ENCODE measurements at regions not wholly inside any gene's neighbourhood (a gene's known extent, or its start where the extent isn't known, plus 50 kb on each side); places are given as distances from the start of the nearest gene placed in this dataset.
"Not testable (repeated sequence)": the region's sequence is repeated elsewhere in the genome, so short reads cannot be mapped to it uniquely, and the experiment has no call there.

DNA sequence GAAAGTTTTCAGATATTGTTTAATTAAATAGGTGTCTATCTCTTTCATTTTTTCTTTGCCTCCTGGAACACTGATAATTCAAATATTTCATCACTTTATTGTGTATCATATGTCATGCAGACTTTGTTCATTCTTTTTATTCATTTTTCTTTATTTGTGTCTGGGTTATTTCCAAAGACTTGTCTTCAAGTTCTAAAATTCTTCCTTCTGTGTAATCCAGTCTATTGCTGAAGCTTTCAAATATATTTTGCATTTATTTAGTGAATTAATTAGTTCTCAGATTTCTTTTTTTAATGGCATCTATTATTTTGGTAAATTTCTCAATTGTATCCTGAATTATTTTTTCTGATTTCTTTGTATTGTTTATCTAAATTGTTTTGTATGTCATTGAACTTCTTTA lies 70.1 kb downstream of the ZNF330 start:
- no peak for DNase-seq

DNA sequence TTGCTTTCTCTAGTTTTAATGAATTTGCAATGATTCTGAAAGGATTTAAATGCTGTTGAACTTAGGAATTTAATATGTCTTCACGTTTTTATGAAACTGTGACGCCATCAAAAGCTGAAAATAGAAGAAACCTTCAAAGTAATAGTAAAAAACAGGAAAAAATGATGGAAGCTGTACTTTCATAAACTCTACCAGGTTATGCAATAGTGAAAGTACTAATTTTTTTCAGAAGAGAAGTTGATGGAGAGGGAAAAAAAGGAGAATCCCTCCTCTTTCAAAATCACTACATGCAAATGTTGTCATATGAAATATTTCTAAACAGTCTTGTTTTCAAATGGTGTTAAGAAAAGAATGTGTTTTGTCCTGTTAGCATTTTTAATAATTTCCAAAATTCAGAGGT lies 73.6 kb downstream of the ZNF330 start:
- DNase-seq, result no peak

DNA sequence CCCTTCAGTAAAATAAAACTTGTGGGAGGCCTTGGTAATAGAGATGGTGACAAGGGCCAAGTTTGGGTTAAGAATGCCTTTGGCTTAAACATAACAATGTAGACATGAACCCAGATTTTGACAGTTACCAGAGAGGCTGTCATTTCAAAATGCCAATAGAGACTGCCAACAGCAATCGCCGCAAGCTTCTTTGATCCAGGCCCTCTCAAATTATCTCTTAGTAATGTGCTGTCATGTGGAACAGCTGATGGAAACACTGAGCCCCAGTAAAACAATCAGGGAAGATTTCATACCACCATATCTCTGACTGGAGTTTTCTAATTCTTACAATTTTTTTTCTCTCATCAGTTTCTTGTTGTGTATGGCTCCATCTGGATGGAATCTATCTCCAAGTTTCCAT lies 80.5 kb downstream of the ZNF330 start:
- DNase-seq, result no peak

DNA sequence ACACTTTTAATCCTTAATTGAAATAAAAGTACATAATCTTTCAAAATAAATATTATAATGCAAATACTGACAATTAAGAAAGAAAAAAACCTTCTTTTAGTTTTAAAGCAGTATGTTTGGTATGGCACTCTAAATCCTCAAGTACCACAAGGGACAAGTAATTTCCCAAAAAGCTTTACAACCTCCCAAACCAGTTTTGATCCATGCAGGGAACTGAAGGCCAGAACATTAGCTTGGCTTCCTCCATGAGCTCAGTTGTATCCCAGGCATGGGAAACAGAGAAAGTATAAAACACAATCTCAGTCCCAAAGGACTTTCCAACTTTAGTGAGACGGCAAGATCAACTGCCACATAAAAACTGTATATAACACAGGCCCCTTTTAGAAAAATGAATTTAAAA lies 82.2 kb downstream of the ZNF330 start:
- no peak for DNase-seq

DNA sequence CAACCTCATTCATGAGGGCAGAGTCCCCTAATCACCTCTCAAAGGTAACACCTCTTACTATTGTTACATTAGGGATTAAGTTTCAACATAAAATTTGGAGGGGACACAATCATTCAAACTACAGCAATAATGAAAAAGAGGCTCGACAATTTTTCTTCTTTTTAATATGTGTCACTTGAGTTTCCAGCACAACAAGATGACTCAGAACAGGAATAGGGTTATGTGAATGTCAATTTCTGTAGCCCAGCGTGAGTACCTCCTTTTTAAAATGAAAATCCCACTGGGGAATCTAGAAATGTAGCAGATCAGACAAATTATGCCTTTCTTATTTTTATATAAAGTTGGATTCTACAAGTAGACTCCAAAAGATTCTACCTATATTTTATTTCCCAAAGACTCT lies 83.7 kb downstream of the ZNF330 start:
- no peak for DNase-seq

DNA sequence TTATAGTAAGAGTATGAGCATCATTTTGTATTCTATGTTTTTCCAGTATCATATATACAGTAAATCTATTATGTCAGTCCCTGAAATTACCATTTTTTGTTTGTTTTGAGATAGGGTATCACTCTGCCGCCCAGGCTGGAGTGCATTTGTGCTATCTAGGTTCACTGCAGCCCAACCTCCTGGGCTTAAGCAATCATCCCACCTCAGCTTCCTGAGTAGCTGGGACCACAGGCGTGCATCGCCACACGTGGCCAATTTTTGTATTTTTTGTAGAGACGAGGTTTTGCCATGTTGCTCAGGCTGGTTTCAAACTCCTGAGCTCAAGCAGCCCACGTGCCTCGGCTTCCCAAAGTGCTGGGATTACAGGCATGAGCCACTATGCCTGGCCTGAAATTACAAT lies 85.6 kb downstream of the ZNF330 start:
- no peak for DNase-seq

DNA sequence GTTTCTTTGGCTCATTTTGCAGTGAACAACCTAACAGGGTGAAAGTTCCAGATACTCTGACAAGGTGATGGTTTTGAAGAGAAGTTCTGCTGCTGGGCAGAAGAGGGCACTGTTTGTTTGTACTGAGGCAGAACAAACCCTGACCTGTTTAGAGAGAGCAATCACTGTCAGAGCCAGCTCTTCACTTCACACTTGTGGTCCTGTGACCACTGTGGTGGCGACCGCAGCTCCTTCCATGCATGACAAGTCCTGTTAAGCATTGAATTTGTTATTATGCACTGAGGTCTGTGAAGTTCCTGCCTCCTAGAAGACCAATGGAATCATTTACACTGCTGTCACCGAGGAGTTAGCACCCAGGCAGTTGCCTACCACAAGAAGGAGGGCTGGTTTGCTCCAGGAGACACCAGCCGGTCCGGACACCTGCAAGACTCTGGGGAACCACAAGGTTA lies 86.6 kb downstream of the ZNF330 start:
- DNase-seq, result peak; percentile 2

DNA sequence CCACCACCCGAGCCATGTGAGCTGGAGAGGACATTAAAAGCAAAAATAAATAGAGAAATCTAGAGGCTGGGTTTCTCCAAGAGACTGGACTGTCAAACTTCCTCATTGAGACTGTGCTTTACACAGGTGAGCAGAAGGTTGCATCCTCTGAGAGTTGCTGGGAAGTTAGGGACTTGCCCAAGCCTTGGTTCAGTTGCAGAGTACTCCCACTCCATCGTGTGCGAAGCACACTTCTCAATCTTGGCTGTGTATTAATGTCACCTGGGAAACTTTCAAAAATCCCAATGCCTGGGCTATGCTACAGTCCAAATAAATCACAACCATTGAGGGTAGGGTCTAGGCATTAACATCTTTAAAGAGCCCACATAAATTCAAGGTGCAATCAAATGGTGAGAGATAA lies 89.2 kb downstream of the ZNF330 start:
- DNase-seq, result no peak

DNA sequence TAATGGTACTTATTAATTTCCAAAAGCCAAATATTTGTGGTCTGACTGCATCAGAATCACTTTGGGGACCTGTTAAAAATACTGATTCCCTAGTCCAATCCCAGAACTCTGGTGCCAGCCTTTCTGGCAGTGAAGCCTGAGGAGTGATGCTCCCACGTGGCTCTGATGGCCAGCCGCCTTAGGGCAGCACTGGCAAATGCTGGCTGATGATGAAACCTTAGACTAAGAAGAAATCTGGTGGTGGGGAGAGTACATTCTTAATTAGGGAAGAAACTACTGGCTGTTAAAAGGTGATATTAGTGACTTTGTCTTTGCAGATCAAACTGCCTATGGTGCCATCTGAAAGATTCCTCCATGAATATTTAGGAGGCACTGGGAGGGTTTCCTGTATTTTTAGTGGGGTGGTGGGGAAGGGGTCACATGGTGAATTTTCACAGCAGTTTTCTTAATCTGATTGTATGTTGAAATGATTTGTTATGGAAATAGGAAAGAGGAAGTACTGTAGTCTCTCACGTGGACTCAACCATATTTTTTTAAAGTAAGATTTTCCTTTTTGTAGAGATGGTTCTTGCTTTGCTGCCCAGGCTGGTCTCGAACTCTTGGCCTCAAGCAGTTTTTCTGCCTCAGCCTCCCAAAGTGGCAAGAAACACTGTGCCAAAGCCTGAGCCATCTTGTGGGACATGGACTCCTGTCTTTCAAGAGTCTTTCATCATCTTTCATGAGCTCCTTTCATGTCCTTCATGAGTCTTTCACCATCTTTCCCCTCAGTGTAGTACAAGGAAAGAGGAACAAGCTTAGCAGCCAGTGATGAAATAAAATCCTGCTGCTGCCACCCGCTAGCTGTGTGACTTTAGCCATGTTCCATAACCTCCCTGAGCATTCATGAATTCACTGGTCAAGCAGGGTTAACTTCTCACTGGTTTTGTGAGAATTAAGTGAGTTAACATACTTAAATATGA lies 90.8 kb downstream of the ZNF330 start:
- no peak for DNase-seq

DNA sequence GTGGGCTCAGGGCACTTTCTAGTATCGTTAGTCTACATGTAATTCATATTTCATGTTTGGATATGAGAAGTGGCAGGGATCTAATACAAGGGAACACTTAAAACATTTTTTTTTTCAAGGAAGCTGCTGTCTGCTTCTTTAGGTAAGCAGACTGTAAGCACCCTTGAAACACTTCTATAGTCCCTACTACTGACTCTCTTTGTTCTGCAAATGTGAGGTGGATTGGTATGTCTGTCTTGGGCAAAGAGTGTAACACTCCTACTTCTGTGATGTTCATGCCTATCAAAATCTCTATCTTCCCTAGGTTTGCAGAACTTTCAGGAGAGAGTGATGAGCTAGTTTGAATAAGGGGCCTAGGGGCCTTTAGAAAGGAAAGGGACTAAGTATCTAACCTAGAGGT lies 93.9 kb downstream of the ZNF330 start:
- no peak for DNase-seq

DNA sequence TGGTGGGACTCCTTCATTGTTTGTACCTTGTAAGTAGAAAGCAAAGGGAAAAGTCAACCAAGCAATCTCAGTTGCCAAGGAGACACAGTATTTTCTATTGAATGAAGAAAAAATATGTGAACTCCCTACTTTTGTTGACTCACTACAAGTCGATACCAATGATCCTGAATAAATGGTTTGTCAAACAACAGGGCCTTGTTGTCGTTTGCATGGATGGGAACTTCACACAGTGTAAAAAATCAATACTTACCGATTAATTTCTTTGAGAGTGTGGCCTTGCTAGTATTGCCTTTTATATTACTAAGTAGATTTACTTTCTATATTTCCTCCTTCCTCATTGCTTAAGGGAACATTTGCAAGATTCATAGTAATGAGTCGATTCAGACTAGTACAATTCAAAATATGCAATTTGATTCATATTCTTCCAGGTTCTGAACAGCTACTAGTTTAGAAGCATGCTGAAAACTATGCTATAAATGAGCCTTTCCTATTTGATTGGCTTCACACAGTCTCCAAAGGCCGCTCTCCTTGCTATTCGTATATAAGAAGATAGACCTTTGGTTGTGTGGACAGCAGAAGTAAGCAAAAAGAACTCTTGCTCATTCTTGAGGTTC lies 108.0 kb downstream of the ZNF330 start:
- DNase-seq, result no peak

DNA sequence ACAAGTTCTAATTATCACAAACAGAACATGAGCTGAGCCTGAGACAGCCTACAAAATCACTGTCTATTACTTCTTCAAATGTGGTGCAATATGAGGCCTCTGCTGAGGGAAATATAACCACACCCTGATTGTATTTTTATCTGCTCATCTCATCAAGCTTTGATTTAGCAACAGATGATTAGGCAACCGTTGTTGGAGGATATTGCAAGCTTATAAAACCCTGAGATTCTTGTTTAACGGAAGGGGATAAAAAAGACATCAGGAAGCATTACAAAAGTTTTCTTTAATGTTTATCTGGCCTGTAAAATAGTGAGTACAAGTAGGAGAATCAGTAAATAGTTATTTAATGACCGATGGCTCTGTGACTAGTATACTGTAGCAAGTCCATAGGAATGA lies 108.5 kb downstream of the ZNF330 start:
- no peak for DNase-seq

DNA sequence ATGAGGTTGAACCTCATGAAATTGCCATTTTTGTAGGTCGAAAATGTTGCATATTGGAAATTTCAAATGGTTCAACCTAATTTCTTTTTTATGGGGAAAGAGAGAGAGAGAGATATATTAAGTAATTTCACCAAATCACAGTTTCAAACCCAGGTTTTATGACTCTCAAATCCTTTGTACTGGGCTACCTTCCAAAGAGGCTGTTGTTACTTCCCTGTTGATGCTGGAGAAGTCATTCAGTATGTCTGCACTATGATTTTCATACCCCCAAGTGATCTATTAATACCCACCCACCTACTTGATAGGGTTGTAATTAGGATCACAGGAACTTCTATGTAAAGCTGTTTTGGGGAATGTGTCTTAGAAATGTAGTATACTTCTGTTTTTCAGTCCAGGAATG lies 109.9 kb downstream of the ZNF330 start:
- DNase-seq, result no peak

DNA sequence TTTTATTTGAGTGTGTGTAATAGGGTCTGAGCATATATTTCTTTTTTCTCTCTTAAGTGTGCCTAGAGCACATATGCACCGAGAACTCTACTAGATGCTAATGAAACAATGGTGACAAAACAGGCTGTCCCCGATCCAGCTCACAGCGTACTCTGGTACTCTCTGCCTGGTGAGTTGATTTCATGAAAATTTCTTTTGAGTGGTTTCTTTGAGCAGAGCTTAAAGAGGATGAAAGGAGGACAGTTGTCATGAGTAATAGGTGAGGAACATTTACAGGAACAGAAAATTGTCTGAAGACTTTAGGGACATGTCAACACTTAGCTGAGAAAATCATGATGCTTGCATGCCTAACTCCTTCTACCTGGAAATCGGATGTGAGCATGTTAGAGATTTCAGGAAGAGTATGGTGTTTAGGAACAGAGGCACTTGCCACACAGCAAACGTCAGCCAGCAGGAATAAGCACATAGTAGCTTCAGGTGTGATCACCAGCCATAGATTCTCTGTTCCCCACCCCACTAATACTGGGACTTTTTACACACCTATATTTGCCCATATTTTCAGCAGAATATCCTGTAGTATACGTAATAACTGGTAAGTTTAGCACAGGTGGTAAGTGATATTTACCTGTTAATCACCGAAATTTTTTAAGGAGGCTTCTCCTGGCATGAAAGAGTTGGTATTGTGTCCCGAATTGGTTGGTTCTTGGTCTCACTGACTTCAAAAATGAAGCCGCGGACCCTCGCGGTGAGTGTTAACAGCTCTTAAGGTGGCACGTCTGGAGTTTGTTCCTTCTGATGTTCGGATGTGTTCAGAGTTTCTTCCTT lies 111.1 kb downstream of the ZNF330 start:
- no peak for DNase-seq

DNA sequence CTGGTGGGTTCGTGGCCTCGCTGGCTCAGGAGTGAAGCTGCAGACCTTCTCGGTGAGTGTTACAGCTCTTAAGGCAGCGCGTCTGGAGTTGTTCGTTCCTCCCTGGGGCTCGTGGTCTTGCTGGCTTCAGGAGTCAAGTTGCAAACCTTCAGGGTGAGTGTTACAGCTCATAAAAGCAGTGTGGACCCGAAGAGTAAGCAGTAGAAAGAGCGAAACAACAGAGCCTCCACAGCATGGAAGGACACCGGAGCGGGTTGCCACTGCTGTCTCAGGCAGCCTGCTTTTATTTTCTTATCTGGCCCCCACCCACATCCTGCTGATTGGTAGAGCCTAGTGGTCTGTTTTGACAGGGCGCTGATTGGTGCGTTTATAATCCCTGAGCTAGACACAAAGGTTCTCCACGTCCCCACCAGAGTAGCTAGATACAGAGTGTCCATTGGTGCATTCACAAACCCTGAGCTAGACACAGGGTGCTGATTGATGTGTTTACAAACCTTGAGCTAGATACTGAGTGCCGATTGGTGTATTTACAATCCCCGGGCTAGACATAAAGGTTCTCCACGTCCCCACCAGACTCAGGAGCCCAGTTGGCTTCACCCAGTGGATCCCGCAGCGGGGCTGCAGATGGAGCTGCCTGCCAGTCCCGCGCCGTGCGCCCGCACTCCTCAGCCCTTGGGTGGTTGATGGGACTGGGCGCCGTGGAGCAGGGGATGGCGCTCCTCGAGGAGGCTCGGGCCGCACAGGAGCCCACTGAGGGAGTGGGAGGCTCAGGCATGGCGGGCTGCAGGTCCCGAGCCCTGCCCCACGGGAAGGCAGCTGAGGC lies 111.9 kb downstream of the ZNF330 start:
- DNase-seq, result not testable (repeated sequence)

DNA sequence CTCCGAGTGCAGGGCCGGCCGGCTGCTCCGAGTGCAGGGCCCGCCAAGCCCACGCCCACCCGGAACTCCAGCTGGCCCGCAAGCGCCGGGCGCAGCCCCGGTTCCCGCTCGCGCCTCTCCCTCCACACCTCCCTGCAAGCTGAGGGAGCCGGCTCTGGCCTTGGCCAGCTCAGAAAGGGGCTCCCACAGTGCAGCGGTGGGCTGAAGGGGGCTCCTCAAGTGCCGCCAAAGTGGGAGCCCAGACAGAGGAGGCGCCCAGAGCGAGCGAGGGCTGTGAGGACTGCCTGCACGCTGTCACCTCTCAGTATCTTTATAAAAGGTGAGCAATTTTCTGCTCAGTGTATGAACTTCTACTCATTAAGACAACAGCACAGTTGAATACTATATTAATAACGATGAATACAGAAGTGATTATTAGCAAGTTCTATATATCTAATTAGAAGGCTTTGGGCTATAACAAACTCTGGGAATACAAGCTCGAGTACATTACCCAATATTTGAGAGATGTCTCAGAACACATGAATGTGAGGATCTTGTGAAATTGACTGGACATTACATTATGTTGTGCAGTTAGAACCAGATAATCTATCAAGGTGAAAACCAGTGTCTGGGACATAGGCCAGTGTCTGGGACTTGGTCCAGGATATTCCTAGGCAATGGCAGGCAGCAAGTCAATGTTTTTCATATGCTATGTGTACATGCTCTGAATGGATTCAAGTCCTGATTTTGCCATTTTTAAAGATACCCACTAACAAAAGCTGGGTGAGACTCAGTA lies 112.9 kb downstream of the ZNF330 start:
- DNase-seq, result not testable (repeated sequence)

DNA sequence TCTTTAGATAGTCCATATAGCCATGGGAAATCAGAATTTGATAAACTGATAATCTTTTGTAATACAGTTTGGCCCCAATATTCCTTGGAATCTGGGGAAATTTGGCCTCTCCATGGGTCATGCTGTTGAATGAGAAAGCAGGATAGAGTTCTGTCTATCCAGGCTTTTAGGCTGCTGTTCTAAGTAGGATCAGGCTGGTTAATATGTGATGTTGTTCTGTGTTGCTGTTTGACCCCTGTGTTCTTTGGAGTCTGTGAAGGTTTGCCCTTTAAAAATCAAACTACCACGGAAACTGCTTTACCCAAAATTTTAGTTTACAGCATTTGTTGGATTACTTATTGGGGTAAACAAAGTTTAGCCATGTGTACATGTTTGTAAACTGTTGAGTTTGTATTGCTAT lies 114.5 kb downstream of the ZNF330 start:
- no peak for DNase-seq

DNA sequence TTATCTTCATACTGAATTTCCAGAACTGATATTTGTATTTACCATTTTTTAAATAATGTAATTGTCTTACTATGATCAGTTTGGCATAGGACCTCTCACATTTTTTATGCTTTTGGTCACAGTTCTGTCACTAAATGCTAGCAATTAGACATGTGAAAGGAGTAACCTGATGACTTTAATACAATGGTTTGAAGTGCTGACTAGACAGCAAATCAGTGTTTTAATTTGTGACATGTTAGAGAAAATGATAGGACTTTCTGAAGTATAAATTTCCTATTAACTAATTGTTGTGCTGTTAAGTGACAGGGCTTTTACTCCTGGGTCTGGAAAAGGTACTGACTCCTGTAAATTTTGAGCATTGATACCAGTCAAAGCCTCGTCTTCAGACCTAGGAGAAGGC lies 117.5 kb downstream of the ZNF330 start:
- DNase-seq, result no peak

DNA sequence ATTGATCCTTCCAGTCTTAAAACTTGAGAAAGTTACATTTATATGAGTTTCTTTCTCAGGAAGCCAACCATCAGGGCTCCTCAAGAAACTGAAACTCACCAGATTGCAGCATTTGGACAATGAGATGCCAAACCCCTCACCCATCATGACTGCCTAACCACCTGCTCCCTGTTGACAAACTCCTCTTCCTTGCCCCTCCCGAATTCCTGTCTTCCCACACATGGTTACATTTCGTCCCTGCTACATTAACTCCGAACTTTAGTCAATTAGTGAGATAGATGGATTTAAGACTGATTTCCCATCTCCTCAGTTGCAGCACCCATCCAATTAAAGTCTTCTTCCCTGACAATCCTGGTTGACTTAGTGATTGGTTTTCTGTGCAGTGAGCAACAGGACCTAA lies 118.7 kb downstream of the ZNF330 start:
- DNase-seq, result no peak

DNA sequence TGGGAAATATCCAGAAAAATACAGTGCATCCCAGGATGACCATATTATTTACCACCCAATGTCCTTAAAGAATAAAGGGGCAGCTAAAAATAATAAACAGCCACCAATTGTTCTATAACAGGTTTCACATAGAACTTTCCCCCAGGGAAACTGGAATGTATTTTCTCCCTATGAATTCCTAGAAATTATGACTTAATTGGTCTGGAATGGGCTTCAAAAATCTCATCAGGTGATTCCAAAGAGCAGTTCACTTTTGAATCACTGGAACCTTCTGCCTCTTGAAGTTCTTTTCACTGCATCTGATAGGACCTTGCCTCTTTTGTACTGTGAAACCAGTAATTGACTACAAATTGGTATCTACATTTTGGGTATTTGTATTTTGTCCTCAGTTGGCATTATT lies 119.3 kb downstream of the ZNF330 start:
- DNase-seq, result no peak

DNA sequence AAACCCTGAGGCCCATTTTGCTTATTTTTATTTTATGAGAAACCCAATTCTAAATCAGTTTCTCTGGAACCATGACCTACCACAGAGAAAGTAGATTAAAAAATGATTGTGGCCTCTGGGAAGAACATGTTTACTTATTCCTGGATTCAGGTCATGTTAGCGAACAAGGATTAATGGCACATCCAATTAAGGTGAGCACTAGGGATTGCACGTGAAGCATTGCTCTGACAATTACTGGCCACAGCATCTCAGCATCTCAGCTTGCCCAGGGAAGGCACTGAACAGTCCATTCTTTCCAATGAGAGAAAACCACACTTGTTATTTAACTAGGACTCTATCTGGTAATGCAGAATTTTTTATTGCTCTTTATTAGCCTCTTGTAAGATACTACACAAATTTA lies 119.8 kb downstream of the ZNF330 start:
- DNase-seq, result no peak

DNA sequence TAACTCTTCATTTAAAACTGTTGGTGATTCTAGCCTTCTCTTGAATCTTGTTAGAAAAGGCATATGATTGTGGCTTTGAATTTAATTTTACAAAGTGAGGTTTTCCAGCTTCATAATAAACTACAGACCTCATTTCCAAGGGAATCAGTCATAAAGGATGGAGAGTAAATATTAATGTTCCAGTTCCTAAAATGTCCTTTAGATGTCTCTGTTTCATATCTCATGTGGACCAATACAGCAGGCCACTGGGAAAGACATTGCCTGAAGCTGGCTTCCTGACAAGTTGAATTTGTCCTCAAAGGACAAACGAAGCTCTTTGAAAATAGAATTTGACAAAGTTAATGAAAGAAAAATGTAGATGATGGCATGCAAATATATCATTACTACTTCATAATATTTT lies 125.4 kb downstream of the ZNF330 start:
- no peak for DNase-seq
